GM18870 (cell line): ENCODE measurements at regions not wholly inside any gene's neighbourhood (a gene's known extent, or its start where the extent isn't known, plus 50 kb on each side); places are given as distances from the start of the nearest gene placed in this dataset.
"Not testable (repeated sequence)": the region's sequence is repeated elsewhere in the genome, so short reads cannot be mapped to it uniquely, and the experiment has no call there.

Source experiments
- ATAC-seq: cut with Tn5 transposase; IDR thresholded peaks from one replicate; pipeline ENCODE4 v1.9.1; 2021; ENCODE audit warnings: moderate library complexity; ENCODE audit not compliant: unreplicated experiment

GRCh38 chr2:63737081-63737751 lies 104.5 kb upstream of the UGP2 start:
- no peak for ATAC-seq

DNA sequence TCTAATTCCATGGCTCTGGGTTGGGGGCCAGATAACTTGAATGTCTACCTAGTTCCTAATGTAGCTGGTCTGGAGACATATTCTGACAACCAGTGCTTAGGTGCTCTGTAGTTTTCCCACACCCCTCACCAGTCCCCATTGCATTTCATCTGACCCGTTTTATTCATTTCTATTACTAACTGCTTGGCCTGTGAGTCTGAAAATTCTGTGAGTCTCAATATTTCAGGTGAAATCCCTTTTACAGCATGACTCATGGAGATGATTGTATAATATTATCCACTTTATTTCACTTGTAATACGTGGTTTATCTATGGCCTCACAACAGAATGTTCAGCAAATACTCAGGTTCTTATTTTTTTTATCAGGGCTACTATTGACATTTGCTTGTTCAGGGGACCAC lies 103.7 kb upstream of the UGP2 start:
- ATAC-seq, result no peak

GRCh38 chr2:63739180-63739579 lies 102.5 kb upstream of the UGP2 start:
- ATAC-seq, result not testable (repeated sequence)

GRCh38 chr2:63740020-63740419 lies 101.7 kb upstream of the UGP2 start:
- ATAC-seq, result no peak

- ATAC-seq, result no peak
These were observed 100.8 kb upstream of the UGP2 start for GRCh38 chr2:63740943-63741342.

GRCh38 chr2:63741884-63742579 lies 99.7 kb upstream of the UGP2 start:
- no peak for ATAC-seq

GRCh38 chr2:63742580-63742976 lies 99.1 kb upstream of the UGP2 start:
- ATAC-seq, result no peak

DNA sequence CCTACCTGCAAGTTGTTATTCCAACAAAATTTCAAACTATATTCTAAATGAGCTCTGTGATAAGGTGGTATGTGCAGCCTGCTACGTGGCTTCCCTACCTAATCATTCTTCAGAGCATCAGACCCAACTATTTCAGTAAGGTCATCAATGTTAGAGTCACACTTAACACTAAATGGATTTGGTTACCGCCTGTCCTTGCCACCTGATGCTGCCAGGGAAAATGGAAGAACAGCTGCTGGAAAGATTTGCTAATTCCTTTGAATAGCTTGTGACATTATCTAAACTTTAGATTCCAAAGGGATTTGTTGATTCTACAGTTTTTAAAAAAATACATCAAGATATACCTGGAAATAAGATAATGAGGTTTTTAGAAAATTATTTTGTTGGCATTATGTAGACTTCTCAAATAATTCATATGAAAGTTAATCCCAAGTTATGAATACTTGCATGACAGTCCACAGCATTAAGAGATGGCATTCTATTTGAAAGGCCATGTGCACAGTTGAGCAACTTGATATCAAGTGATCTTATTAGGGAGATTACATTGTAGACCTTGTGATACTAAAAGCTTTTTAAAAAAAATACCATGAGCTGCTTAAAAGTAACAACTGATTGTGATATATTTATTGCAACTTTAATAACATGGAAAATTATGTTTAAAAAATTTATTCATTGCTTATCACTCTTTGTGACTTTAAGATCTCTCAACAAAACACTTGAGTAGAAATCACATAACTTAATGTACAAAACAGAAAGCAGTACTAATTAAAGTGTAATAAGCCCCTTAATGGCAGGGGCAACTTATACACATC lies 98.3 kb upstream of the UGP2 start:
- no peak for ATAC-seq

DNA sequence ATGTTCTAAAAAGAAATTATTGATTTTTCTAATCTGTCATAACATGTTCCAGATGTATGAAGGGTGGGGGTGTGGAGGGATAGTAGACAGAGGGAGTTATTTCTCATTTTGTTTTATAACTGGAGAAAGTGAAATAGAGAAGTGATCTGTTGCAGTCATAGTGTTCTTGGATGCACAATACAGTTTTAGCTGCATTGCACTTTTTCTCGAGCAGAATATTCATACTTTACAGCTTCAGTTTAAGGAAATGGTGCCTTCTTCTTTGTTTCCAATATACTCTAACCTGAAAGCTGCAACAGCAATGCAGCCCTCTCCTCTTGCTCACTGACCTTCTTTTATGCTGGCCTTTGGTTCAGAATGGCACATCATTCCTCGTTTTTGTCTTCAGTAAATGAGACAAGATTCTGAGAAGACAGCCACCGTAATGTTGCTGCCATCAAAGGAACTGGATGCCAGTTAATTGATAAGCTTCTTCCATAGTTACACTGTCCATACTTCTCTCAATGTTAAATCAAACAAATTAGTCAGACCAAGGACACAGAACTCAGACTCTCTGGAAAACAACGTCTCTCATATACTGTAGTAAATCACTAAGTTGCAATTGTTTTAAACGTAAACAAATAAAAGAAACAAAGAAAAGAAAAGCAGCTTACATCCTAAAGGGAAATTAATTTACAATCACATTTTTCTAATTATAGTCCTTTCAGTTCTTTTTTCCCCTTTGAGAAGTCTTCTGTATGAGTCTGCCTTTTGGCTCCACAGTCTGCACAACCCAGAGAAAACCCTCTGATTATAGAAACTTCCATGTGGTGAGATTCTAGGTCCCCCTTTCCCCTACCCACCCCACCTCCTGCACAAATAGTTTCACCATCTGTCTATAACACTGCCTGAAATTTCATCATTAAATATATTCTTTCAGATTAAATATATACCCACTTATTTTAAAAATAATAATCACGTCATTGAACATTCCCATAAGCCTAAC lies 97.4 kb upstream of the UGP2 start:
- ATAC-seq, result no peak

- ATAC-seq, result not testable (repeated sequence)
These were observed 95.1 kb upstream of the UGP2 start for GRCh38 chr2:63746548-63746947.

- ATAC-seq, result no peak
These were observed 89.8 kb upstream of the UGP2 start for GRCh38 chr2:63751901-63752300.

DNA sequence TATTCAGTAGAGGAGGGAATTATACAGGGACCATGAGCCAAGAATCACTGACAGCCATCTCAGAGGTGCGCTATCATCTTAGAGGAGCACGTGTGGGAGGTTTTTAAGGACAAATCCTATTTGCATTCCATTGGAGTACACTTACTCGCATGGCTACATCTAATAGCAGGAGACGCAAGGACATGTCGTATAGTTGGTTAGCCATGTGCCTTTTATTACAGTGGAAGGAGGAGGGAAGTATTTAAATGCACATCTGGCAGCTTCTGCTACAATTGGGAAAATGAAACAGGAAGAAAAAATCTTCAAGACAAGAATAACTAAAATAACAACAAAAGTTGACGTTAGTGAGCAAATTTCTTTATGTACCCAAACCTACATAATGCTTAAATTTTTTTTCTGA lies 86.5 kb upstream of the UGP2 start:
- no peak for ATAC-seq

DNA sequence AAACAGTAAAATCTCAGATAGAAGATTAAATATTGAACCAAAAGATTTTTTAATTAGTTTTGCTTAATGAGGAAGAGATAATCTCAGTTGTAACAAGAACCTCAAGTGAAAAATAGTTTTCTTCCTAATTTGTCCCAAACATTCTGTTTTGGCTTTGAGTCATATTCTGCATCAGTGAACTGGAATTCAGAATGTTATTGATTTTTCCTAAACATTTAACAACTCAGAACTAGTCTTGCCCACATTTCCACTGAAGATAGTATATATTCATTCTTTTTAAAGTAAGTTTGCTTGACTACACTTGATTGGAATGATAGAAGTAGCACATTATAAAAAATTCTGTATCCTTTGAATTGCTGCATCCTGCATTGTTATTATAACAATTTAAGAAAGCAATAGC lies 85.7 kb upstream of the UGP2 start:
- ATAC-seq, result no peak

- ATAC-seq, result no peak
These were observed 78.2 kb upstream of the UGP2 start for GRCh38 chr2:63763391-63763941.

- ATAC-seq, result no peak
These were observed 77.1 kb upstream of the UGP2 start for GRCh38 chr2:63764630-63765029.

- no peak for ATAC-seq
These were observed 76.6 kb upstream of the UGP2 start for GRCh38 chr2:63765117-63765516.

- no peak for ATAC-seq
These were observed 74.4 kb upstream of the UGP2 start for GRCh38 chr2:63767307-63767706.

DNA sequence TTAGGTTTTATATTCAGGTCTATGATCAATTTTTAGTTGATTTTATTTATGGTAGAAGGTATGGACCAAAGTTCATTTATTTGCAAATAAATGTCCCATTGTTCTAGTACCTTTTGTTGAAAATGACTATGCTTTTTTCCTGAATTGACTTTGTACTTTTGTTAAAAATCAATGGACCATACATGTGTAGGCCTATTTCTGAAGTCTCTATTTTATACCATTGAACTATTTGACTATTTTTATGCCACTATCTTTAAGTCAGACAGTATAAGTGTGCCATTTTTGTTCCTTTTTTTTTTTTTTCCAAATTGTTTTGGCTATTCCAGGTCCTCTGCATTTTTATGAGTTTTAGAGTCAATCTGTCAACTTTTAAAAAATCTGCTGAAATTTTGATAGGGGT lies 73.6 kb upstream of the UGP2 start:
- no peak for ATAC-seq

- no peak for ATAC-seq
These were observed 71.8 kb upstream of the UGP2 start for GRCh38 chr2:63769915-63770314.

GRCh38 chr2:63772061-63772460 lies 69.6 kb upstream of the UGP2 start:
- no peak for ATAC-seq
